OCI-LY7 (cell line): ENCODE measurements at regions not wholly inside any gene's neighbourhood (a gene's known extent, or its start where the extent isn't known, plus 50 kb on each side); places are given as distances from the start of the nearest gene placed in this dataset.

Experiments used
- EZH2phosphoT487 ChIP-seq: fragments of 200-600 bp; sonication (generic); IDR thresholded peaks from 2 replicates; pipeline ENCODE4 v1.6.1; 2018; ENCODE audit warnings: low read depth, borderline replicate concordance, mild to moderate bottlenecking, mixed run types, antibody characterized with exemption, low read length, moderate library complexity, mixed read lengths
- TF ChIP-seq, protein P1 (sequence below): fragments of 200-600 bp; sonication (generic); conservative IDR thresholded peaks from 2 replicates; pipeline ENCODE4 v1.5.1; 2014; ENCODE audit warnings: mild to moderate bottlenecking, antibody characterized with exemption, low read length, moderate library complexity, mixed read lengths

DNA sequence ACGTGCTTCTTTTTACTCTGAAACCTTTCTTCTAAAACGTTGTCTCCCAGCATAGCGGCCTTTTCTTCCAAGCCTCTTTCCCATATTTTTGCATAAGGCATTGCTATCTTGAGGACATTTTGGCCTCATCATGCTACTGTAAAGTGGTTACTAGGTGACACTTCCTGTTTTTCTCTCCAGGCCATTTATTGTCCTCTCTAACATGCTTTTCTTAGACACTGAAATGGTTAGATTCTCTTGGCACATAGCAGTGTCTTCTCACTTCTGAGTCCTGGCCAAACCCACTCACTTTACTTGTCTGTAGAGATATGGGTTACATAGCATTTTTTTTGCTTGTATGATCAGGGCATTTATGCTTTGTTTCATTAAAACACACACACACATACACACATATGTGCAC is 50.1 kb upstream of the KCNH7 start:
- TF ChIP-seq, protein P1, sequence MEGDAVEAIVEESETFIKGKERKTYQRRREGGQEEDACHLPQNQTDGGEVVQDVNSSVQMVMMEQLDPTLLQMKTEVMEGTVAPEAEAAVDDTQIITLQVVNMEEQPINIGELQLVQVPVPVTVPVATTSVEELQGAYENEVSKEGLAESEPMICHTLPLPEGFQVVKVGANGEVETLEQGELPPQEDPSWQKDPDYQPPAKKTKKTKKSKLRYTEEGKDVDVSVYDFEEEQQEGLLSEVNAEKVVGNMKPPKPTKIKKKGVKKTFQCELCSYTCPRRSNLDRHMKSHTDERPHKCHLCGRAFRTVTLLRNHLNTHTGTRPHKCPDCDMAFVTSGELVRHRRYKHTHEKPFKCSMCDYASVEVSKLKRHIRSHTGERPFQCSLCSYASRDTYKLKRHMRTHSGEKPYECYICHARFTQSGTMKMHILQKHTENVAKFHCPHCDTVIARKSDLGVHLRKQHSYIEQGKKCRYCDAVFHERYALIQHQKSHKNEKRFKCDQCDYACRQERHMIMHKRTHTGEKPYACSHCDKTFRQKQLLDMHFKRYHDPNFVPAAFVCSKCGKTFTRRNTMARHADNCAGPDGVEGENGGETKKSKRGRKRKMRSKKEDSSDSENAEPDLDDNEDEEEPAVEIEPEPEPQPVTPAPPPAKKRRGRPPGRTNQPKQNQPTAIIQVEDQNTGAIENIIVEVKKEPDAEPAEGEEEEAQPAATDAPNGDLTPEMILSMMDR, result no peak
- no peak for TF ChIP-seq EZH2phosphoT487
